Loucy (cell line): ENCODE measurements at regions not wholly inside any gene's neighbourhood (a gene's known extent, or its start where the extent isn't known, plus 50 kb on each side); places are given as distances from the start of the nearest gene placed in this dataset.

ENCODE experiments used
- H2AFZ ChIP-seq: fragments of 200-600 bp; sonication (generic); 2 replicates; pipeline ENCODE4 v1.6.0; 2016; ENCODE audit warnings: antibody characterized with exemption, mild to moderate bottlenecking, low read length, moderate library complexity
- H3F3A ChIP-seq: fragments of 200-600 bp; 2 replicates; pipeline ENCODE4 v1.6.0; 2016; ENCODE audit warnings: antibody characterized with exemption, low read depth, mild to moderate bottlenecking
- H3K27me3 ChIP-seq: fragments of 200-600 bp; sonication (generic); 2 replicates; pipeline ENCODE4 v1.6.1; 2014; ENCODE audit warnings: low read length, mild to moderate bottlenecking; ENCODE audit not compliant: insufficient read depth, poor library complexity, severe bottlenecking
- H3K36me3 ChIP-seq: fragments of 200-600 bp; sonication (generic); 2 replicates; pipeline ENCODE4 v1.6.1; 2016; ENCODE audit warnings: low read length; ENCODE audit not compliant: insufficient read depth
- H3K4me1 ChIP-seq: fragments of 200-600 bp; sonication (generic); 2 replicates; pipeline ENCODE4 v1.5.1; 2014; ENCODE audit warnings: low read length, mild to moderate bottlenecking; ENCODE audit not compliant: insufficient read depth, poor library complexity, severe bottlenecking
- H3K4me2 ChIP-seq: fragments of 200-600 bp; sonication (generic); 2 replicates; pipeline ENCODE4 v1.6.0; 2014; ENCODE audit warnings: antibody characterized with exemption, low read length, low read depth, mild to moderate bottlenecking; ENCODE audit not compliant: poor library complexity, severe bottlenecking
- H3K4me3 ChIP-seq: fragments of 200-600 bp; sonication (generic); 2 replicates; pipeline ENCODE4 v1.5.1; 2014; ENCODE audit warnings: low read length, mild to moderate bottlenecking, mixed read lengths; ENCODE audit not compliant: poor library complexity, severe bottlenecking
- H3K79me2 ChIP-seq: fragments of 200-600 bp; sonication (generic); 2 replicates; pipeline ENCODE4 v1.6.1; 2014; ENCODE audit warnings: low read length; ENCODE audit not compliant: insufficient read depth
- H3K9ac ChIP-seq: fragments of 200-600 bp; sonication (generic); 2 replicates; pipeline ENCODE4 v1.6.0; 2014; ENCODE audit warnings: mild to moderate bottlenecking, low read depth, low read length, moderate library complexity; ENCODE audit not compliant: poor library complexity, severe bottlenecking
- H3K9me2 ChIP-seq: fragments of 200-600 bp; sonication (generic); replicated peaks from 2 replicates; pipeline ENCODE4 v1.6.1; 2016; ENCODE audit warnings: low read depth, low read length, mixed read lengths
- H3K9me3 ChIP-seq: fragments of 200-600 bp; sonication (generic); 2 replicates; pipeline ENCODE4 v1.6.1; 2014; ENCODE audit warnings: mild to moderate bottlenecking, antibody characterized with exemption, low read length, low read depth; ENCODE audit not compliant: insufficient read depth
- H4K20me1 ChIP-seq: fragments of 200-600 bp; sonication (generic); 2 replicates; pipeline ENCODE4 v1.6.0; 2014; ENCODE audit warnings: antibody characterized with exemption, low read length, mild to moderate bottlenecking; ENCODE audit not compliant: insufficient read depth, poor library complexity, severe bottlenecking
- CTCF ChIP-seq: fragments of 200-600 bp; sonication (generic); conservative IDR thresholded peaks from 2 replicates; pipeline ENCODE4 v1.5.1; 2014; ENCODE audit warnings: mild to moderate bottlenecking, antibody characterized with exemption, low read length
- EZH2phosphoT487 ChIP-seq: fragments of 200-600 bp; IDR thresholded peaks from 2 replicates; pipeline ENCODE4 v1.6.1; 2018; ENCODE audit warnings: antibody characterized with exemption, mild to moderate bottlenecking, moderate library complexity, borderline replicate concordance

- no peaks in the 10 kb centered on the region for H3F3A ChIP-seq
- H3K4me3 ChIP-seq, result no peak overlapping the region
- no peak overlapping the region for H3K4me2 ChIP-seq
- TF ChIP-seq CTCF (no peak), EZH2phosphoT487 (no peak)
- no peaks in the 10 kb centered on the region for H3K9me2 ChIP-seq
- no peaks in the 10 kb centered on the region for H3K79me2 ChIP-seq
- no peaks in the 10 kb centered on the region for H3K27me3 ChIP-seq
- H4K20me1 ChIP-seq, result no peaks in the 10 kb centered on the region
- no peak overlapping the region for H2AFZ ChIP-seq
- no peaks in the 10 kb centered on the region for H3K9me3 ChIP-seq
- H3K9ac ChIP-seq, result no peak overlapping the region
- H3K4me1 ChIP-seq, result no peaks in the 10 kb centered on the region
- H3K36me3 ChIP-seq, result no peaks in the 10 kb centered on the region
These were observed 1265.1 kb upstream of the CDH8 start for GRCh38 chr16:63301349-63301748.

GRCh38 chr16:63298993-63299392 is 1262.8 kb upstream of the CDH8 start:
- no peaks in the 10 kb centered on the region for H4K20me1 ChIP-seq
- no peaks in the 10 kb centered on the region for H3F3A ChIP-seq
- H3K9me2 ChIP-seq, result no peaks in the 10 kb centered on the region
- H2AFZ ChIP-seq, result no peak overlapping the region
- H3K36me3 ChIP-seq, result no peaks in the 10 kb centered on the region
- H3K9me3 ChIP-seq, result no peaks in the 10 kb centered on the region
- no peaks in the 10 kb centered on the region for H3K79me2 ChIP-seq
- H3K9ac ChIP-seq, result no peak overlapping the region
- H3K4me2 ChIP-seq, result no peak overlapping the region
- no peak for TF ChIP-seq EZH2phosphoT487
- no peak for TF ChIP-seq CTCF
- H3K4me1 ChIP-seq, result no peaks in the 10 kb centered on the region
- H3K27me3 ChIP-seq, result no peaks in the 10 kb centered on the region
- no peak overlapping the region for H3K4me3 ChIP-seq

- TF ChIP-seq EZH2phosphoT487 (no peak), CTCF (no peak)
- H3F3A ChIP-seq, result no peaks in the 10 kb centered on the region
- H3K27me3 ChIP-seq, result no peaks in the 10 kb centered on the region
- H3K79me2 ChIP-seq, result no peaks in the 10 kb centered on the region
- H3K36me3 ChIP-seq, result no peaks in the 10 kb centered on the region
- H2AFZ ChIP-seq, result no peak overlapping the region
- H4K20me1 ChIP-seq, result no peaks in the 10 kb centered on the region
- H3K4me2 ChIP-seq, result no peak overlapping the region
- H3K9me2 ChIP-seq, result no peaks in the 10 kb centered on the region
- H3K9ac ChIP-seq, result no peak overlapping the region
- no peak overlapping the region for H3K4me3 ChIP-seq
- no peaks in the 10 kb centered on the region for H3K4me1 ChIP-seq
- no peaks in the 10 kb centered on the region for H3K9me3 ChIP-seq
These were observed 1255.8 kb upstream of the CDH8 start for GRCh38 chr16:63292036-63292435.
